Mesendoderm (in vitro differentiated cells): ENCODE measurements at regions not wholly inside any gene's neighbourhood (a gene's known extent, or its start where the extent isn't known, plus 50 kb on each side); places are given as distances from the start of the nearest gene placed in this dataset.

Source experiments
- DNase-seq: peaks from one replicate; pipeline ENCODE4 v3.0.0; 2013
- H2AK5ac ChIP-seq: 2 replicates; pipeline ENCODE4 v1.6.1; 2013; ENCODE audit warnings: low read length, inconsistent platforms
- H2BK120ac ChIP-seq: 2 replicates; pipeline ENCODE4 v1.6.1; 2013; ENCODE audit warnings: low read depth, mild to moderate bottlenecking, low read length, moderate library complexity, mixed read lengths
- H2BK15ac ChIP-seq: replicated peaks from 2 replicates; pipeline ENCODE4 v1.6.1; 2013; ENCODE audit warnings: low read depth, mild to moderate bottlenecking, moderate library complexity
- H2BK5ac ChIP-seq: 2 replicates; pipeline ENCODE4 v1.6.1; 2013; ENCODE audit warnings: low read length, inconsistent platforms
- H3K18ac ChIP-seq: 2 replicates; pipeline ENCODE4 v1.6.1; 2013; ENCODE audit warnings: mild to moderate bottlenecking, low read length, mixed read lengths
- H3K23ac ChIP-seq: one replicate; pipeline ENCODE4 v1.6.1; 2013; ENCODE audit warnings: low read length
- H3K27ac ChIP-seq: 2 replicates; pipeline ENCODE4 v1.5.1; 2013; ENCODE audit warnings: low read depth, mild to moderate bottlenecking, inconsistent platforms, low read length, moderate library complexity
- H3K27me3 ChIP-seq: 2 replicates; pipeline ENCODE4 v1.6.1; 2013; ENCODE audit warnings: low read length, control low read depth, mild to moderate bottlenecking, inconsistent platforms; ENCODE audit not compliant: insufficient read depth, poor library complexity
- H3K36me3 ChIP-seq: 2 replicates; pipeline ENCODE4 v1.6.1; 2013; ENCODE audit warnings: low read length, inconsistent platforms; ENCODE audit not compliant: control insufficient read depth, insufficient read depth
- H3K4ac ChIP-seq: one replicate; pipeline ENCODE4 v1.6.1; 2013; ENCODE audit warnings: low read depth, mild to moderate bottlenecking, low read length, moderate library complexity
- H3K4me1 ChIP-seq: 2 replicates; pipeline ENCODE4 v1.6.1; 2013; ENCODE audit warnings: low read depth, low read length, inconsistent platforms; ENCODE audit not compliant: control insufficient read depth
- H3K4me2 ChIP-seq: 2 replicates; pipeline ENCODE4 v1.6.1; 2013; ENCODE audit warnings: low read length
- H3K4me3 ChIP-seq: 2 replicates; pipeline ENCODE4 v1.5.1; 2013; ENCODE audit warnings: mild to moderate bottlenecking, low read length
- H3K56ac ChIP-seq: one replicate; pipeline ENCODE4 v1.6.1; 2013; ENCODE audit warnings: low read length
- H3K79me1 ChIP-seq: 2 replicates; pipeline ENCODE4 v1.6.1; 2013; ENCODE audit warnings: low read length, inconsistent platforms
- H3K79me2 ChIP-seq: 2 replicates; pipeline ENCODE4 v1.6.1; 2013; ENCODE audit warnings: mild to moderate bottlenecking, low read length; ENCODE audit not compliant: control insufficient read depth, insufficient read depth
- H3K9ac ChIP-seq: 2 replicates; pipeline ENCODE4 v1.6.1; 2013; ENCODE audit warnings: low read length, inconsistent platforms
- H4K5ac ChIP-seq: one replicate; pipeline ENCODE4 v1.6.1; 2013; ENCODE audit warnings: low read length
- H4K8ac ChIP-seq: one replicate; pipeline ENCODE4 v1.6.1; 2013; ENCODE audit warnings: low read depth, mild to moderate bottlenecking, control low read depth, low read length, moderate library complexity
- WGBS: extraction: QIAGEN DNeasy Blood & Tissue Kit; methylation state at CpG from one replicate; pipeline ENCODE4 v1.1.7; 2013; ENCODE audit warnings: low lambda C conversion rate, missing lambda C conversion rate; ENCODE audit not compliant: insufficient coverage; ENCODE audit errors: extremely low coverage; 5-methylcytosine and 5-hydroxymethylcytosine counted together

DNA sequence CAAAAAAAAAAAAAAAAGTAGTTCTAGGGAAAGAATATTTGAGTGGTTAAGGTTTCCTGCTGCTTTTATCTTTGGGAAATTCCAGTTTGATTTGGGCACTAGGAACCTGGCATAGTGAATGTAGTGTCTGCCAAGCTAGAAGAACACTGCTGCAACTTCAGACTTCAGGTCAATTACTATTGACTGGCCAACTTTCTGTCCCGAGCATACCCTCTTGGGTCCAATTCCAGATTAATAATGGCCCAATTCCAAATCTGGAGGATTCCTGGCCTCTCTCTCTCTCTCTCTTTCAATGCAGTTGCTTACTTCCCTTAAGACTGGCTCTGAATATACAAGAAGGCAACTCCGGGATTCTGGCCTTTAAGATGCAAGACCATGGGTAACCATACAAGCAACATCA, 74.9 kb downstream of the ANKEF1 start:
- H3K4me1 ChIP-seq: no peaks in the 10 kb centered on the region
- H2BK15ac ChIP-seq: no peak overlapping the region
- H3K4ac ChIP-seq: no peak overlapping the region
- H3K4me2 ChIP-seq: no peak overlapping the region
- H3K9ac ChIP-seq: no peak overlapping the region
- no peak overlapping the region for H2AK5ac ChIP-seq
- no peak overlapping the region for H2BK120ac ChIP-seq
- H2BK5ac ChIP-seq: no peak overlapping the region
- no peak overlapping the region for H3K56ac ChIP-seq
- no CpG with 5 or more reads among the region's 2 CpGs for WGBS
- no peak overlapping the region for H4K8ac ChIP-seq
- no peak overlapping the region for H3K23ac ChIP-seq
- H3K4me3 ChIP-seq: no peak overlapping the region
- no peaks in the 10 kb centered on the region for H3K79me1 ChIP-seq
- H3K27me3 ChIP-seq: no peaks in the 10 kb centered on the region
- no peak overlapping the region for H4K5ac ChIP-seq
- no peak for DNase-seq
- no peaks in the 10 kb centered on the region for H3K36me3 ChIP-seq
- no peaks in the 10 kb centered on the region for H3K79me2 ChIP-seq
- H3K18ac ChIP-seq: no peak overlapping the region
- no peak overlapping the region for H3K27ac ChIP-seq

DNA sequence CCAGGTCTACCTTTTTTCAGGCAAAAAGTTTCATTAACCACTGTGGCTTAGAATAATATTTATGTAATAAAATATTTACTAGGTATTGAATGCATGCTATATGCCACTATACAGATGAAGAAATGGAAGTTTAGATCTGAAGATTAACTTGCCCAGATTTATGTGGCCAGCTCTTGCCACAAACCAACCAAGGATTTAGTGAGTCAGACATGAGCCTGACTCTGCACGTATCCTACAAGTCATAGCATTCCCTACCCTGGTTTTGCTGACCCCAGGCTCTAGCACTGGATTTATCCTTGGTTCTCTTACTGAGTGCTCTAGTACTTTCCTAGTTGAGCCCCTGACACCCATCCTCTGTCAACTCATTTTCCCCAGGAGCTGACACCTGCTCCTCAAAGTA, 75.4 kb downstream of the ANKEF1 start:
- no CpG with 5 or more reads among the region's 1 CpG for WGBS

DNA sequence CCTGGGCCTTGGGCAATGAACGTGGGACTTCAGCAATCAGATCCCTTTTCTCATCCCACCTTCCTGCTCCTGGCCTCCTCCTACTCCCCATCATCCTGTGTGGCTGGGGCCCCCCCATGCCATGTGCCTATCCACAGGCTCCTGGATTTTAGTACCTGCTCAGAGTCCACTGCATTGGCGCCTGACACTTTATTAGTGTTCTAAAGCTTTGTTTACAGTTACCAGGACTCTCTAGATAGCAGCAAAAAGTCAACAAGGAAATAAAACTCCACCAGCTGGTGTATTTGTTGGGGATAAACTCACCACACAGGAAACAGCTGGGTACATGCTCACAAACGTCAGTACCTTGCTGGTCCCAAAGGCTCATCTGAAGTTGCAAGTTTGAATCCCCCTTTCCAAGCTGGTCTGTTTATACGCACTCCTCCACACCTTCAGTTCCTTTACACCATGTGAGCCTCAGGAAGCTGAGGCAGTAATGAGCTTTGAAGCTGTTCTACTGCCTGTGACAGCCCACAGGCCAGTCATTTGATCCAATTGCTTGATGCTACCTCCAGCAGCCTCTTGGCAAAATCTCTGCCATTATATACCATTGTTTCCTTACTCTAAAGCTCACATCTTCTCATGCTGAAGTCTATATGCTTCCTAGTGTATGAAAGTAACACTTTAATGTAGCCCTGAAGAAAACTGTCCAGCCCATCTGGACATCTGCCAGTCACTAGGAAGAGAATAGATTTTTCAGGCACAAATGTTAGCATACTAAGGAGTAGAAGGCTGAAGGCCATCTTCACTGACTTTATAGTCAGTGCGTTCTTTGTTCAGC, 76.6 kb downstream of the ANKEF1 start:
- Histone ChIP-seq H4K5ac (no peak overlapping the region), H3K18ac (no peak overlapping the region), H2BK15ac (no peak overlapping the region), H3K79me1 (no peaks in the 10 kb centered on the region), H2AK5ac (no peak overlapping the region), H3K27ac (no peak overlapping the region), H2BK5ac (no peak overlapping the region), H2BK120ac (no peak overlapping the region), H4K8ac (no peak overlapping the region), H3K36me3 (no peaks in the 10 kb centered on the region), H3K27me3 (no peaks in the 10 kb centered on the region), H3K9ac (no peak overlapping the region), H3K4me3 (no peak overlapping the region), H3K23ac (no peak overlapping the region), H3K4me1 (no peaks in the 10 kb centered on the region), H3K56ac (no peak overlapping the region), H3K79me2 (no peaks in the 10 kb centered on the region), H3K4me2 (no peak overlapping the region), H3K4ac (no peak overlapping the region)
- DNase-seq: no peak
- WGBS: no CpG with 5 or more reads among the region's 5 CpGs

More for the DNA sequence above, 75.4 kb downstream of the ANKEF1 start:
- Histone ChIP-seq H3K4me3 (no peak overlapping the region), H3K4me2 (no peak overlapping the region), H3K56ac (no peak overlapping the region), H3K18ac (no peak overlapping the region), H3K79me1 (no peaks in the 10 kb centered on the region), H2BK5ac (no peak overlapping the region), H3K27ac (no peak overlapping the region), H3K23ac (no peak overlapping the region), H3K4ac (no peak overlapping the region), H2AK5ac (no peak overlapping the region), H3K79me2 (no peaks in the 10 kb centered on the region), H2BK15ac (no peak overlapping the region), H3K4me1 (no peaks in the 10 kb centered on the region), H3K9ac (no peak overlapping the region), H3K27me3 (no peaks in the 10 kb centered on the region), H2BK120ac (no peak overlapping the region), H4K5ac (no peak overlapping the region), H3K36me3 (no peaks in the 10 kb centered on the region), H4K8ac (no peak overlapping the region)
- no peak for DNase-seq

DNA sequence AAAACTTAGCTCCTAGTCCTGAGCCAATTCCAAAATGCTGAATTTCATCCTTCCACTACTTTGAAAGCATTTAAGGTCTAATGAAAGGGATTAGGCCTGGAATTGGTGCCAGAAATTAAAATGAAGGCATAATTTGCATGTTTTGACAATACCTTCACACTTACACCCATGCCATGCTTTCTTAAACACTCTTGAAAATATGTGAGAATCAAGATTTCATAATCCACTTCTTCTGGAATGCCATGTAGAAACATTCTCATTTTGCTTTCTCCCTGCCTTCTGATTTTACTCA, 77.1 kb downstream of the ANKEF1 start:
- H3K4ac ChIP-seq: no peak overlapping the region
- H3K79me1 ChIP-seq: no peaks in the 10 kb centered on the region
- H3K23ac ChIP-seq: no peak overlapping the region
- H3K56ac ChIP-seq: no peak overlapping the region
- H3K4me1 ChIP-seq: no peaks in the 10 kb centered on the region
- no peaks in the 10 kb centered on the region for H3K36me3 ChIP-seq
- H3K18ac ChIP-seq: no peak overlapping the region
- H3K4me3 ChIP-seq: no peak overlapping the region
- no peaks in the 10 kb centered on the region for H3K27me3 ChIP-seq
- no peak overlapping the region for H3K4me2 ChIP-seq
- H4K5ac ChIP-seq: no peak overlapping the region
- no peak overlapping the region for H4K8ac ChIP-seq
- H2BK15ac ChIP-seq: no peak overlapping the region
- H2AK5ac ChIP-seq: no peak overlapping the region
- no peak for DNase-seq
- H3K9ac ChIP-seq: no peak overlapping the region
- H3K27ac ChIP-seq: no peak overlapping the region
- no peak overlapping the region for H2BK120ac ChIP-seq
- H2BK5ac ChIP-seq: no peak overlapping the region
- H3K79me2 ChIP-seq: no peaks in the 10 kb centered on the region

DNA sequence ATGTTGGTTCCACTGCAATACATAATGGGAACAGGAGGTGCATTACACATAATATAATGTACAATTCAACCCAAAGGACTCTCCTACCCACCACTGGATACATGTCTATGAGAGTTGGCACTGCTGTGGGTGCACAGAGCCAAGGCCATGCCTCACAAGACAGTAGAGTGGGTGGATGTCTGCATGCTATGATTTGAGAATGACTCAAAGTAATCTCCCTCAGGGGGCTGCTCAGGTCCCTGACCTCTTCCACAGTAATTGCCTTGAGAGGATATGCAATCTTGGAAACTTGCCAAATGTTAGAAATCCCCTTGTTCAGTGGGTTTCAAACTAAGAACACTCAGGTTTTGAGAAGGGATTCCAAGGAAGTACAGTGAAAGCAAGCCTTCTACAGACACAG, 79.0 kb downstream of the ANKEF1 start:
- Histone ChIP-seq H2BK120ac (no peak overlapping the region), H2BK5ac (no peak overlapping the region), H2AK5ac (no peak overlapping the region), H3K56ac (no peak overlapping the region), H3K23ac (no peak overlapping the region), H3K4me1 (no peaks in the 10 kb centered on the region), H3K18ac (no peak overlapping the region), H3K36me3 (no peaks in the 10 kb centered on the region), H4K8ac (no peak overlapping the region), H3K4ac (no peak overlapping the region), H4K5ac (no peak overlapping the region), H2BK15ac (no peak overlapping the region), H3K79me1 (no peaks in the 10 kb centered on the region), H3K27me3 (no peaks in the 10 kb centered on the region), H3K27ac (no peak overlapping the region), H3K4me3 (no peak overlapping the region), H3K4me2 (no peak overlapping the region), H3K79me2 (no peaks in the 10 kb centered on the region), H3K9ac (no peak overlapping the region)
- no peak for DNase-seq

DNA sequence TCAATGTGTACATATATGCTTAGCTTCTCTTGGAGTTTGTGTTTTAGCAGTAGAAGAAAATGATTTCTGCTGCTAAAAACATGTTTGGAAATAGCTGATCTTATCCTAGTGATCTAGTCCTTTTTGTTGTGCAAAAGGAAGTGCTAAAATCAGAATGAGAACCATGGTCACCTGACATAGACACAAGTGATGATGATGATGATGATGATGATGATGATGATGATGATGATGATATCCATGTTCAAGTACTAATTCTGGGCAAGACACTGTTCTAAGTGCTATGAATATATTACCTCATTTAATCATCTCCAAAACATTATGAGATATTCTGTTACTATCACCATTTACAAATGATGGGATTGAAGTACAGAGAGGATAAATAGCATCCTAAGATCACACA, 79.8 kb downstream of the ANKEF1 start:
- no peaks in the 10 kb centered on the region for H3K79me2 ChIP-seq
- H3K18ac ChIP-seq: no peak overlapping the region
- no peak overlapping the region for H3K4me2 ChIP-seq
- no peak overlapping the region for H3K9ac ChIP-seq
- no peak for DNase-seq
- H3K23ac ChIP-seq: no peak overlapping the region
- no peak overlapping the region for H2BK5ac ChIP-seq
- H3K56ac ChIP-seq: no peak overlapping the region
- H4K5ac ChIP-seq: no peak overlapping the region
- H4K8ac ChIP-seq: no peak overlapping the region
- no peak overlapping the region for H2BK120ac ChIP-seq
- H3K27ac ChIP-seq: no peak overlapping the region
- no peak overlapping the region for H2AK5ac ChIP-seq
- no peaks in the 10 kb centered on the region for H3K36me3 ChIP-seq
- no peaks in the 10 kb centered on the region for H3K79me1 ChIP-seq
- no peak overlapping the region for H3K4ac ChIP-seq
- no peak overlapping the region for H2BK15ac ChIP-seq
- H3K27me3 ChIP-seq: no peaks in the 10 kb centered on the region
- no peaks in the 10 kb centered on the region for H3K4me1 ChIP-seq
- no peak overlapping the region for H3K4me3 ChIP-seq
